ENCODE measurements at regions not wholly inside any gene's neighbourhood (a gene's known extent, or its start where the extent isn't known, plus 50 kb on each side); places are given as distances from the start of the nearest gene placed in this dataset.

GRCh38 chr13:112251930-112252585 lies 124.1 kb upstream of the SPACA7 start:
- DNase-seq: no peak
- intact Hi-C loops (cut with DNase I, micrococcal nuclease): no loop called here
- Histone ChIP-seq H3K9me3 (no peaks in the 10 kb centered on the region), H3K36me3 (ENCODE audit: low read depth) (no peaks in the 10 kb centered on the region), H3K4me3 (no peak overlapping the region), H3K4me1 (ENCODE audit: low read depth) (no peaks in the 10 kb centered on the region)
- no peak for ATAC-seq
- no peak for TF ChIP-seq CTCF (IDR thresholded peaks at IDR 0.05)

DNA sequence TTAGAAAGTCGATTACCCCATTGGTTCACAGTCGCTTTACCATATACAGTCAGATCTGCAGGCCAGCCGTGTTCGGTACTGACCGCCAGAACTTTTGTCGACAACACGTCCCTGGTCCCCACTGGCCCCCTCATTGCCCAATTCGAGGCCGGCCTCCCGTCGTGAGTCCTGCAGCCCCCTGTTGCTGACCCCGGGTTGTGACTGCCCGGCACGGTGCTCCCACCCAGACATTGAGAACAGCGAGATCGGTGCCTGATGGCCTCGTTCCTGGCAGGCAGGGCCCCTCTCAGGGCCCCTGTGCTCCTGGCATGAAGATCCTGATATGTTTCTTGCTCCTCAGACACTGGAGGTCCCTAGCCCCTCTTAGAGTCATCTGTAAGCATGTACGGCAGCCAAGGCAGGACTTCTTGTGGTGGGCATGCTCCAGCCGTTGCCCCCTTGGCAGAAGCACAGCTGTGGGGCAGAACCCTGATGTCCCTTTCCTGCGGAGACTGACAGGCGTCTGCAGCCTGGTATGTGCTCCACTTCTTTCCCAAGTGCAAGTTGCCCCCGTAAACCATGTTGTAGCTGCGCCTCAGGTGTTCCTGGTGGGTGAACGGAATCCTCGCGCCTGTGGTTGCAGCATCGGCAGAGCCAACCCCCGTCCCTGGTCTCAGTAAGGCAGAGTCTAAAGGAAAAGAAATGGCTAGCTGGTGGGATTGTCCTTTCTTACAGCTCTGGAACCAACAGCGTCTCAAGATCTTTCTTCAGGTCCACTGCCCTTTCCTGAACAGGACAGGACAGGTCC lies 123.2 kb upstream of the SPACA7 start:
- Histone ChIP-seq H3K4me1 (ENCODE audit: low read depth) (no peaks in the 10 kb centered on the region), H3K4me3 (no peak overlapping the region), H3K9me3 (no peaks in the 10 kb centered on the region), H3K36me3 (ENCODE audit: low read depth) (no peaks in the 10 kb centered on the region)
- intact Hi-C loops (cut with DNase I, micrococcal nuclease): no loop called here
- DNase-seq (no peak), ATAC-seq (no peak)
- no peak for TF ChIP-seq CTCF (IDR thresholded peaks at IDR 0.05)

GRCh38 chr13:112253631-112254030 lies 122.5 kb upstream of the SPACA7 start:
- Histone ChIP-seq H3K4me1 (ENCODE audit: low read depth) (no peaks in the 10 kb centered on the region), H3K9me3 (no peaks in the 10 kb centered on the region), H3K36me3 (ENCODE audit: low read depth) (no peaks in the 10 kb centered on the region), H3K4me3 (no peak overlapping the region)
- no peak for TF ChIP-seq CTCF (IDR thresholded peaks at IDR 0.05)
- intact Hi-C loops (cut with DNase I, micrococcal nuclease): no loop called here
- no peak for ATAC-seq
- DNase-seq: no peak

- ATAC-seq: no peak
- TF ChIP-seq CTCF (IDR thresholded peaks at IDR 0.05): no peak
- no peaks in the 10 kb centered on the region for H3K4me1 ChIP-seq (ENCODE audit: low read depth)
- H3K4me3 ChIP-seq: no peak overlapping the region
- no peaks in the 10 kb centered on the region for H3K36me3 ChIP-seq (ENCODE audit: low read depth)
- no peak for DNase-seq
- intact Hi-C loops (cut with DNase I, micrococcal nuclease): no loop called here
- H3K9me3 ChIP-seq: no peaks in the 10 kb centered on the region
Observed at GRCh38 chr13:112254061-112254818, 121.9 kb upstream of the SPACA7 start.

DNA sequence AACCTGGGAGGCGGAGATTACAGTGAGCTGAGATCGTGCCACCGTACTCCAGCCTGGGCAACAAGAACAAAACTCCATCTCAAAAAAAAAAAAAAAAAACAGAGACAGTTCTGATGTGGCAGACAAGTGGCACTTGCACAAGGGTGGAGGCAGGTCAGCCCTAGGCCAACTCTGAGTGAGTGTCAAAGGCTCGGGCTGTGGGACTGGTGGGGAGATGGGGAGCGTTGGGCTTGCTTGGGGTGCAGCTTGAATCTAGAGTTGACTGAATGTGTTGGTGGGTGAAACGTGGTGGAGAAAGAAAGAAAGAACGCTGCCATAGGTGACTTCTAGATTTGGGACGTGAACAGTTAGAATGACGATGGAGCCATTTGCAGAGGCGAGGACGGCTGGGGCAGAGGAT lies 121.3 kb upstream of the SPACA7 start:
- TF ChIP-seq CTCF (IDR thresholded peaks at IDR 0.05): no peak
- ATAC-seq: no peak
- H3K36me3 ChIP-seq (ENCODE audit: low read depth): no peaks in the 10 kb centered on the region
- no peaks in the 10 kb centered on the region for H3K4me1 ChIP-seq (ENCODE audit: low read depth)
- DNase-seq: no peak
- no peaks in the 10 kb centered on the region for H3K9me3 ChIP-seq
- no peak overlapping the region for H3K4me3 ChIP-seq
- intact Hi-C loops (cut with DNase I, micrococcal nuclease): no loop called here
